Ramos (cell line): ENCODE measurements at regions not wholly inside any gene's neighbourhood (a gene's known extent, or its start where the extent isn't known, plus 50 kb on each side); places are given as distances from the start of the nearest gene placed in this dataset.

ENCODE experiments used
- in situ Hi-C: fragments of 300-500 bp; cut with MboI; formaldehyde crosslinking; loops from one replicate; pipeline ENCODE4 v1.14.3; 2022; ENCODE audit warnings: low sequenced_read_pairs; ENCODE audit not compliant: unreplicated experiment

GRCh38 chr9:86445671-86446070 is 91.5 kb upstream of the TUT7 start:
- in situ Hi-C loops, result loop anchor here (25.0 kb wide), 1 partner anchor 892 kb away; no protein-coding TSS in a partner anchor

GRCh38 chr9:86443992-86444391 is 89.8 kb upstream of the TUT7 start:
- in situ Hi-C loops, result loop anchor here (25.0 kb wide), 1 partner anchor 893 kb away; no protein-coding TSS in a partner anchor

GRCh38 chr9:86434039-86434726 is 80.0 kb upstream of the TUT7 start:
- in situ Hi-C loops, result loop anchor here (25.0 kb wide), 1 partner anchor 903 kb away; no protein-coding TSS in a partner anchor

- in situ Hi-C loops, result no loop called here
Measured at GRCh38 chr9:86424251-86424891, 70.2 kb upstream of the TUT7 start.

- in situ Hi-C loops, result no loop called here
Measured at GRCh38 chr9:86413971-86414880, 60.0 kb upstream of the TUT7 start.

- in situ Hi-C loops, result no loop called here
Measured at GRCh38 chr9:86410281-86410680, 56.1 kb upstream of the TUT7 start.

GRCh38 chr9:86408121-86408520 is 53.9 kb upstream of the TUT7 start:
- in situ Hi-C loops, result no loop called here

GRCh38 chr9:86407022-86407421 is 52.8 kb upstream of the TUT7 start:
- in situ Hi-C loops, result no loop called here

- in situ Hi-C loops, result no loop called here
Measured at GRCh38 chr9:86406366-86406765, 52.2 kb upstream of the TUT7 start.

- in situ Hi-C loops, result no loop called here
Measured at GRCh38 chr9:86405926-86406325, 51.7 kb upstream of the TUT7 start.

GRCh38 chr9:86405086-86405491 is 50.9 kb upstream of the TUT7 start:
- in situ Hi-C loops, result no loop called here
